ENCODE measurements at regions not wholly inside any gene's neighbourhood (a gene's known extent, or its start where the extent isn't known, plus 50 kb on each side); places are given as distances from the start of the nearest gene placed in this dataset.
A peak's percentile ranks its signal among the peaks of the same experiment; 100 is the strongest.

- CTCF ChIA-PET, result interaction anchor here (0.9 to 1.8 kb wide), 4 partner anchors 40 to 586 kb away, joined by 3 to 5 read pairs (median 4); no protein-coding TSS in a partner anchor
- no peaks in the 10 kb centered on the region for H4K20me1 ChIP-seq (ENCODE audit: insufficient read depth)
Observed at GRCh38 chr5:68420476-68421344, 205.2 kb downstream of the PIK3R1 start.

GRCh38 chr5:68421485-68422220, 206.1 kb downstream of the PIK3R1 start:
- Histone ChIP-seq H3K9me2 (no peaks in the 10 kb centered on the region), H3K27ac (ENCODE audit: low read depth in 2 of 2, low read length in 1 of 2) (no peak overlapping the region), H3K4me3 (ENCODE audit: low read depth in 2 of 2, low read length in 1 of 2) (no peak overlapping the region), H3K27me3 (ENCODE audit: insufficient read depth) (no peaks in the 10 kb centered on the region), H3K9me3 (no peaks in the 10 kb centered on the region), H4K20me1 (ENCODE audit: insufficient read depth) (no peaks in the 10 kb centered on the region), H3K4me1 (ENCODE audit: control insufficient read depth in 1 of 2, insufficient read depth in 2 of 2, low read depth in 1 of 2, low read length in 1 of 2) (peaks cover 0 to 25% of the 10 kb centered on the region in 2 experiments; a peak in 2 of 4 replicates), H2AFZ (ENCODE audit: low read depth) (no peak overlapping the region), H3K36me3 (replicated peaks in 1 of 2; ENCODE audit: control insufficient read depth in 1 of 2, insufficient read depth in 2 of 2, low read length in 1 of 2) (no peaks in the 10 kb centered on the region), H3K4me2 (no peak overlapping the region), H3F3A (replicated peaks; ENCODE audit: insufficient read depth) (no peaks in the 10 kb centered on the region), H3K9ac (no peak overlapping the region), H3K79me2 (ENCODE audit: insufficient read depth) (no peaks in the 10 kb centered on the region)
- no peak for DNase-seq
- CTCF ChIA-PET, result interaction anchor here (0.9 to 1.8 kb wide), 2 partner anchors 39 to 458 kb away, joined by 3 to 4 read pairs; no protein-coding TSS in a partner anchor
- 84% methylated on average over 9 of the region's 9 CpGs for WGBS (ENCODE audit: low lambda C conversion rate)
- POLR2A ChIA-PET, result no interaction called here
- TF ChIP-seq FOXJ3 (CRISPR knock-in tag; IDR thresholded peaks at IDR 0.05) (no peak), GABPA (IDR thresholded peaks at IDR 0.05; ENCODE audit: low read depth) (no peak), TEAD4 (IDR thresholded peaks at IDR 0.05; ENCODE audit: borderline replicate concordance, insufficient read depth) (no peak), SIN3A (IDR thresholded peaks at IDR 0.05; ENCODE audit: borderline replicate concordance, low read depth, low read length) (no peak), YY1 (IDR thresholded peaks at IDR 0.05; ENCODE audit: low read depth) (no peak), TCF12 (IDR thresholded peaks at IDR 0.05) (no peak), POLR2AphosphoS5 (IDR thresholded peaks at IDR 0.05; ENCODE audit: low read depth, low read length) (no peak), TAF1 (IDR thresholded peaks at IDR 0.05; ENCODE audit: borderline replicate concordance, low read depth, low read length) (no peak)
- TF ChIP-seq, protein P1, sequence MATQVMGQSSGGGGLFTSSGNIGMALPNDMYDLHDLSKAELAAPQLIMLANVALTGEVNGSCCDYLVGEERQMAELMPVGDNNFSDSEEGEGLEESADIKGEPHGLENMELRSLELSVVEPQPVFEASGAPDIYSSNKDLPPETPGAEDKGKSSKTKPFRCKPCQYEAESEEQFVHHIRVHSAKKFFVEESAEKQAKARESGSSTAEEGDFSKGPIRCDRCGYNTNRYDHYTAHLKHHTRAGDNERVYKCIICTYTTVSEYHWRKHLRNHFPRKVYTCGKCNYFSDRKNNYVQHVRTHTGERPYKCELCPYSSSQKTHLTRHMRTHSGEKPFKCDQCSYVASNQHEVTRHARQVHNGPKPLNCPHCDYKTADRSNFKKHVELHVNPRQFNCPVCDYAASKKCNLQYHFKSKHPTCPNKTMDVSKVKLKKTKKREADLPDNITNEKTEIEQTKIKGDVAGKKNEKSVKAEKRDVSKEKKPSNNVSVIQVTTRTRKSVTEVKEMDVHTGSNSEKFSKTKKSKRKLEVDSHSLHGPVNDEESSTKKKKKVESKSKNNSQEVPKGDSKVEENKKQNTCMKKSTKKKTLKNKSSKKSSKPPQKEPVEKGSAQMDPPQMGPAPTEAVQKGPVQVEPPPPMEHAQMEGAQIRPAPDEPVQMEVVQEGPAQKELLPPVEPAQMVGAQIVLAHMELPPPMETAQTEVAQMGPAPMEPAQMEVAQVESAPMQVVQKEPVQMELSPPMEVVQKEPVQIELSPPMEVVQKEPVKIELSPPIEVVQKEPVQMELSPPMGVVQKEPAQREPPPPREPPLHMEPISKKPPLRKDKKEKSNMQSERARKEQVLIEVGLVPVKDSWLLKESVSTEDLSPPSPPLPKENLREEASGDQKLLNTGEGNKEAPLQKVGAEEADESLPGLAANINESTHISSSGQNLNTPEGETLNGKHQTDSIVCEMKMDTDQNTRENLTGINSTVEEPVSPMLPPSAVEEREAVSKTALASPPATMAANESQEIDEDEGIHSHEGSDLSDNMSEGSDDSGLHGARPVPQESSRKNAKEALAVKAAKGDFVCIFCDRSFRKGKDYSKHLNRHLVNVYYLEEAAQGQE (IDR thresholded peaks at IDR 0.05; ENCODE audit: low read depth, low read length), result no peak
- TF ChIP-seq, protein P2, sequence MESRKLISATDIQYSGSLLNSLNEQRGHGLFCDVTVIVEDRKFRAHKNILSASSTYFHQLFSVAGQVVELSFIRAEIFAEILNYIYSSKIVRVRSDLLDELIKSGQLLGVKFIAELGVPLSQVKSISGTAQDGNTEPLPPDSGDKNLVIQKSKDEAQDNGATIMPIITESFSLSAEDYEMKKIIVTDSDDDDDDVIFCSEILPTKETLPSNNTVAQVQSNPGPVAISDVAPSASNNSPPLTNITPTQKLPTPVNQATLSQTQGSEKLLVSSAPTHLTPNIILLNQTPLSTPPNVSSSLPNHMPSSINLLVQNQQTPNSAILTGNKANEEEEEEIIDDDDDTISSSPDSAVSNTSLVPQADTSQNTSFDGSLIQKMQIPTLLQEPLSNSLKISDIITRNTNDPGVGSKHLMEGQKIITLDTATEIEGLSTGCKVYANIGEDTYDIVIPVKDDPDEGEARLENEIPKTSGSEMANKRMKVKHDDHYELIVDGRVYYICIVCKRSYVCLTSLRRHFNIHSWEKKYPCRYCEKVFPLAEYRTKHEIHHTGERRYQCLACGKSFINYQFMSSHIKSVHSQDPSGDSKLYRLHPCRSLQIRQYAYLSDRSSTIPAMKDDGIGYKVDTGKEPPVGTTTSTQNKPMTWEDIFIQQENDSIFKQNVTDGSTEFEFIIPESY (IDR thresholded peaks at IDR 0.05; ENCODE audit: borderline replicate concordance, low read depth), result no peak
- TF ChIP-seq, protein P3, sequence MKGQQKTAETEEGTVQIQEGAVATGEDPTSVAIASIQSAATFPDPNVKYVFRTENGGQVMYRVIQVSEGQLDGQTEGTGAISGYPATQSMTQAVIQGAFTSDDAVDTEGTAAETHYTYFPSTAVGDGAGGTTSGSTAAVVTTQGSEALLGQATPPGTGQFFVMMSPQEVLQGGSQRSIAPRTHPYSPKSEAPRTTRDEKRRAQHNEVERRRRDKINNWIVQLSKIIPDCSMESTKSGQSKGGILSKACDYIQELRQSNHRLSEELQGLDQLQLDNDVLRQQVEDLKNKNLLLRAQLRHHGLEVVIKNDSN (IDR thresholded peaks at IDR 0.05; ENCODE audit: borderline replicate concordance, low read depth), result no peak

More at GRCh38 chr5:68420476-68421344, 205.2 kb downstream of the PIK3R1 start:
- POLR2A ChIA-PET, result no interaction called here
- H2AFZ ChIP-seq (ENCODE audit: low read depth), result no peak overlapping the region
- no peaks in the 10 kb centered on the region for H3K9me2 ChIP-seq
- no peaks in the 10 kb centered on the region for H3F3A ChIP-seq (replicated peaks; ENCODE audit: insufficient read depth)
- no peaks in the 10 kb centered on the region for H3K27me3 ChIP-seq (ENCODE audit: insufficient read depth)
- no peaks in the 10 kb centered on the region for H3K9me3 ChIP-seq
- peak; percentile 70 for TF ChIP-seq GATA2 (CRISPR knock-in tag; IDR thresholded peaks at IDR 0.05)
- TF ChIP-seq TCF12 (IDR thresholded peaks at IDR 0.05), result no peak
- no peak for TF ChIP-seq SMC3 (IDR thresholded peaks at IDR 0.05; ENCODE audit: low read depth, low read length)
- TF ChIP-seq FOSL2 (IDR thresholded peaks at IDR 0.05; ENCODE audit: borderline replicate concordance, low read depth), result no peak
- no peak for TF ChIP-seq GABPA (IDR thresholded peaks at IDR 0.05; ENCODE audit: low read depth)
- TF ChIP-seq RAD21 (IDR thresholded peaks at IDR 0.05; ENCODE audit: low read length), result peak; percentile 29; the same call in 1 of the 2 replicates
- 0 out of 2 replicates have a peak, but pooled peaks have one; percentile 12 for TF ChIP-seq RCOR1 (IDR thresholded peaks at IDR 0.05; ENCODE audit: low read length)
- no peak for TF ChIP-seq USF2 (IDR thresholded peaks at IDR 0.05; ENCODE audit: borderline replicate concordance, low read depth, low read length)
- no peak for TF ChIP-seq CHD2 (IDR thresholded peaks at IDR 0.05; ENCODE audit: low read length, partially characterized antibody)
- TF ChIP-seq FOXJ3 (CRISPR knock-in tag; IDR thresholded peaks at IDR 0.05), result 0 out of 2 replicates have a peak, but pooled peaks have one; percentile 56
- 65% methylated on average over 10 of the region's 10 CpGs for WGBS (ENCODE audit: low lambda C conversion rate)
- no peaks in the 10 kb centered on the region for H3K79me2 ChIP-seq (ENCODE audit: insufficient read depth)
- H3K4me1 ChIP-seq (ENCODE audit: control insufficient read depth in 1 of 2, insufficient read depth in 2 of 2, low read depth in 1 of 2, low read length in 1 of 2), result peaks cover 0 to 27% of the 10 kb centered on the region in 2 experiments; a peak in 3 of 4 replicates
- H3K4me3 ChIP-seq (ENCODE audit: low read depth in 2 of 2, low read length in 1 of 2), result no peak overlapping the region
- H3K36me3 ChIP-seq (replicated peaks in 1 of 2; ENCODE audit: control insufficient read depth in 1 of 2, insufficient read depth in 2 of 2, low read length in 1 of 2), result no peaks in the 10 kb centered on the region
- no peak overlapping the region for H3K9ac ChIP-seq
- H3K4me2 ChIP-seq, result no peak overlapping the region
- peak; percentile 55 for DNase-seq
- peak overlapping the region in 1 of 2 experiments; percentile 53; a peak in 2 of 4 replicates for H3K27ac ChIP-seq (ENCODE audit: low read depth in 2 of 2, low read length in 1 of 2)
